Peyer's patch (tissue), 4 donors: ENCODE measurements at regions not wholly inside any gene's neighbourhood (a gene's known extent, or its start where the extent isn't known, plus 50 kb on each side); places are given as distances from the start of the nearest gene placed in this dataset.
A peak's percentile ranks its signal among the peaks of the same experiment; 100 is the strongest.

Experiments used
- DNase-seq, 3 donors: peaks; one replicate each; pipeline ENCODE4 v3.0.0-alpha.2; 2017 to 2019
- H3K27ac ChIP-seq, 4 donors: fragments of 200-600 bp; sonication (generic); one replicate each; pipeline ENCODE4 v1.5.1; 2016 to 2019
- H3K27me3 ChIP-seq, 2 donors: fragments of 200-600 bp; sonication (generic); one replicate each; pipeline ENCODE4 v1.5.1; 2019
- H3K36me3 ChIP-seq, 3 donors: fragments of 200-600 bp; sonication (generic); one replicate each; pipeline ENCODE4 v1.5.1; 2016 to 2019
- H3K4me1 ChIP-seq, 4 donors: fragments of 200-600 bp; sonication (generic); one replicate each; pipeline ENCODE4 v1.5.1; 2016 to 2019
- H3K4me3 ChIP-seq, 4 donors: fragments of 200-600 bp; sonication (generic); 1 replicate in 3 of 4; 2 replicates in 1 of 4; pipeline ENCODE4 v1.5.1; 2016 to 2019; ENCODE audit warnings: mild to moderate bottlenecking in 1 of 4
- H3K9me3 ChIP-seq, 4 donors: fragments of 200-600 bp; sonication (generic); one replicate each; pipeline ENCODE4 v1.5.1; 2016 to 2019; ENCODE audit warnings: mild to moderate bottlenecking in 1 of 4
- CTCF ChIP-seq, 6 experiments: fragments of 450-650 bp in 4 of 6; fragments of 200-600 bp in 2 of 6; sonication (generic) in 1 of 6; IDR thresholded peaks; one replicate each; pipeline ENCODE4 v1.5.1; 2017 to 2019; ENCODE audit warnings: antibody characterized with exemption in 6 of 6, mild to moderate bottlenecking in 3 of 6, moderate library complexity in 1 of 6
- POLR2A ChIP-seq, 2 donors: fragments of 450-650 bp; IDR thresholded peaks; one replicate each; pipeline ENCODE4 v1.5.1; 2017; ENCODE audit warnings: antibody characterized with exemption in 2 of 2, mild to moderate bottlenecking in 2 of 2, moderate library complexity in 2 of 2

GRCh38 chr5:33148076-33148513 lies 292.7 kb upstream of the TARS1 start:
- Histone ChIP-seq H3K27ac (no peak overlapping the region), H3K4me1 (no peaks in the 10 kb centered on the region), H3K27me3 (no peaks in the 10 kb centered on the region), H3K4me3 (no peak overlapping the region), H3K9me3 (no peaks in the 10 kb centered on the region), H3K36me3 (no peaks in the 10 kb centered on the region)
- DNase-seq = no peak
- TF ChIP-seq CTCF (IDR thresholded peaks at IDR 0.05) (no peak), POLR2A (IDR thresholded peaks at IDR 0.05) (no peak)

- Histone ChIP-seq H3K9me3 (no peaks in the 10 kb centered on the region), H3K4me3 (no peak overlapping the region), H3K27me3 (no peaks in the 10 kb centered on the region), H3K36me3 (no peaks in the 10 kb centered on the region), H3K27ac (no peak overlapping the region), H3K4me1 (no peaks in the 10 kb centered on the region)
- no peak for TF ChIP-seq CTCF (IDR thresholded peaks at IDR 0.05)
- no peak for DNase-seq
Observed at GRCh38 chr5:33153372-33153771, 287.4 kb upstream of the TARS1 start.

GRCh38 chr5:33153831-33154230 lies 286.9 kb upstream of the TARS1 start:
- no peaks in the 10 kb centered on the region for H3K9me3 ChIP-seq

GRCh38 chr5:33160871-33161270 lies 279.9 kb upstream of the TARS1 start:
- Histone ChIP-seq H3K27me3 (no peaks in the 10 kb centered on the region), H3K9me3 (no peaks in the 10 kb centered on the region), H3K36me3 (no peaks in the 10 kb centered on the region), H3K27ac (no peak overlapping the region), H3K4me1 (no peaks in the 10 kb centered on the region), H3K4me3 (no peak overlapping the region)
- TF ChIP-seq POLR2A (IDR thresholded peaks at IDR 0.05) = no peak
- no peak for TF ChIP-seq CTCF (IDR thresholded peaks at IDR 0.05)
- no peak for DNase-seq

More at GRCh38 chr5:33153831-33154230, 286.9 kb upstream of the TARS1 start:
- Histone ChIP-seq H3K4me1 (no peaks in the 10 kb centered on the region), H3K36me3 (no peaks in the 10 kb centered on the region), H3K27ac (no peak overlapping the region), H3K27me3 (no peaks in the 10 kb centered on the region), H3K4me3 (no peak overlapping the region)
- no peak for DNase-seq
- TF ChIP-seq POLR2A (IDR thresholded peaks at IDR 0.05) = no peak
- TF ChIP-seq CTCF (IDR thresholded peaks at IDR 0.05) = no peak

GRCh38 chr5:33161421-33161820 lies 279.3 kb upstream of the TARS1 start:
- TF ChIP-seq CTCF (IDR thresholded peaks at IDR 0.05) = no peak
- no peak for TF ChIP-seq POLR2A (IDR thresholded peaks at IDR 0.05)
- Histone ChIP-seq H3K9me3 (peaks cover 0 to 3% (median 0%) of the 10 kb centered on the region in 4 donors), H3K27me3 (no peaks in the 10 kb centered on the region), H3K4me1 (no peaks in the 10 kb centered on the region), H3K36me3 (no peaks in the 10 kb centered on the region), H3K27ac (no peak overlapping the region), H3K4me3 (no peak overlapping the region)
- DNase-seq = no peak

GRCh38 chr5:33162057-33162456 lies 278.7 kb upstream of the TARS1 start:
- peaks cover 0 to 3% (median 0%) of the 10 kb centered on the region in 4 donors for H3K9me3 ChIP-seq
- peak in 1 of 3 donors; percentile 25 for DNase-seq
- H3K4me1 ChIP-seq = no peaks in the 10 kb centered on the region
- H3K4me3 ChIP-seq = no peak overlapping the region
- no peaks in the 10 kb centered on the region for H3K36me3 ChIP-seq
- H3K27me3 ChIP-seq = no peaks in the 10 kb centered on the region
- no peak for TF ChIP-seq POLR2A (IDR thresholded peaks at IDR 0.05)
- no peak for TF ChIP-seq CTCF (IDR thresholded peaks at IDR 0.05)
- no peak overlapping the region for H3K27ac ChIP-seq
